ENCODE measurements at regions not wholly inside any gene's neighbourhood (a gene's known extent, or its start where the extent isn't known, plus 50 kb on each side); places are given as distances from the start of the nearest gene placed in this dataset.

DNA sequence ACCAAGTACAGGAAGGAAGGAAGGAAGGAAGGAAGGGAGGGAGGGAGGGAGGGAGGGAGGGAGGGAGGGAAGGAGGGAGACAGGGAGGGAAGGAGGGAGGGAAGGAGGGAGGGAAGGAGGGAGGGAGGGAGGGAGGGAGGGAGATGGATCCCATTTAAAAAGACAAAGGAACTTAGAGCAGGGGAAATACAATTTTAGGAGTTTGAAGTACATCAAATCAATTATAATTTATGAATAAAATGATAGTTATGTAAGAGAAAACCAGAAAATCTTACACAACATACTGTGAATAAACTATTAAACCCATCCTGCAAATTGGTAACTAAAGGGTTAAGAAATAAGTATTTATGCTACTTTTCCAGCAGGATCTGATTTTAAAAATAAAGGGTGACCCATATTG, 475.9 kb downstream of the HDGFL1 start:
- TF ChIP-seq CTCF (IDR thresholded peaks at IDR 0.05; ENCODE audit: low read depth, low read length, poor library complexity, severe bottlenecking): no peak
- no peak for TF ChIP-seq EZH2phosphoT487 (IDR thresholded peaks at IDR 0.05; ENCODE audit: borderline replicate concordance, low read length)

All from DOHH2 (cell line).